ENCODE measurements at regions not wholly inside any gene's neighbourhood (a gene's known extent, or its start where the extent isn't known, plus 50 kb on each side); places are given as distances from the start of the nearest gene placed in this dataset.

DNA sequence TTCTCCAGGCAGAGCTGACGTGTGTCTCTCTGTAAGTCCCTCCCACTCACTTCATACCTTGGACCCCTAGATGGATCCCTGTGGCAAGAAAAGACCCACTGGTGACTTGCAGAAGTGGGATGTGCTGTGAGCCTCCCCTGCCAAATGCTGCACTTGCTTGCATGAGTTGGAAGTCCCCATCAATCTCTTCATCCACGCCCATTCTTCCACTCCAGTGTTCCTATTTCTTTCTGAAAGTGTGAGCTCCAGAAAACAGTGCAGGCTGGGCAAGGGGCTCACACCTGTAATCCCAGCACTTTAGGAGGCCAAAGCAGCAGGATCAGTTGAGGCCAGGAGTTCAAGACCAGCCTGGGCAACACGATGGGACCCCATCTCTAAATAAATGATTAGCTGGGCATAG is 254.1 kb upstream of the IRF2BP2 start:
- H3K4me3 ChIP-seq (ENCODE audit: low read length) = no peak overlapping the region
- DNase-seq (ENCODE audit: low read depth) = no peak
- no peak for TF ChIP-seq CTCF (conservative IDR thresholded peaks at IDR 0.05; ENCODE audit: low read length)

DNA sequence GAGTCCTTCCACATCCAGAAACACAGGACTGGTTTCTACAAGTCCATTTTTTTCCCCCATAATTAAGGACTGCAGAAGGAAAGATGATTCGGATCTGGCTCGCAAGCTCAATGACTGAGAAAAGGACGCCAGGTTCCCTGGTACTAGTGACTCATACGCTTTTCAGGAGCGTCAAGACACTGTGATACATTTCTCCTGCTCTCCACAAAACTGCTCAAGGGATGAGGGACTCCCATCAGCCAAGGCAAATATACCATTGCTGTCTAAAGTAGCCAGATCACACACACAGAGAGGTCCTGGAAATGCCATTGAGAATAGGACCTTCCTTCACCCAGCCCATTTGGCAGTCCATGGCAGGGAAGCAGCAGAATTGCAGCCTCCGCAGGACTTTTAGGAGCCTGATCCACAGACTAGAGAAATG is 253.6 kb upstream of the IRF2BP2 start:
- no peak for TF ChIP-seq CTCF (conservative IDR thresholded peaks at IDR 0.05; ENCODE audit: low read length)
- H3K4me3 ChIP-seq (ENCODE audit: low read length) = no peak overlapping the region
- DNase-seq (ENCODE audit: low read depth) = peak; percentile 66

GRCh38 chr1:234862944-234863515 is 253.1 kb upstream of the IRF2BP2 start:
- H3K4me3 ChIP-seq (ENCODE audit: low read length) = peak overlapping the region; percentile 12
- DNase-seq (ENCODE audit: low read depth) = peak; percentile 84
- no peak for TF ChIP-seq CTCF (conservative IDR thresholded peaks at IDR 0.05; ENCODE audit: low read length)

GRCh38 chr1:234862360-234862943 is 252.5 kb upstream of the IRF2BP2 start:
- no peak for TF ChIP-seq CTCF (conservative IDR thresholded peaks at IDR 0.05; ENCODE audit: low read length)
- DNase-seq (ENCODE audit: low read depth) = no peak

DNA sequence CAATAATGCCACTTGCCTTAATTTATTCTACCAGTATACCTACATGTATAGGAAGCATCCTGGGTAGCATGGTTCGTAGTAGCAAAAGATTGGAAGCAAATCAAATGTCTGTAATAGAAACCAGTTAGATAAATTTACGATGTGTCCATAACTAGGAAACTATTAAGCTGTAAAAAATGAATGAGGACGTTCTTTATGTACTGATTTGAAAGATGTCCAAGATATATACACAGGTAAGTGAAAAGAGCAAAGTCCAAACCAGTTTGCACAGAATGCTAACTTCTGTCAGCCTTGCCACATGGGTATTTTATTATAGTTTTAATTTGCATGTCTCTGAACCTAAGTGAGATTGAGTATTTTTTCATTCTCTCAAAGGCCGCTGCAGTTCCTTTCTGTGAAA is 251.8 kb upstream of the IRF2BP2 start:
- no peak for TF ChIP-seq CTCF (conservative IDR thresholded peaks at IDR 0.05; ENCODE audit: low read length)
- H3K4me3 ChIP-seq (ENCODE audit: low read length) = no peak overlapping the region
- no peak for DNase-seq (ENCODE audit: low read depth)

More at GRCh38 chr1:234862360-234862943, 252.5 kb upstream of the IRF2BP2 start:
- peak overlapping the region; percentile 12 for H3K4me3 ChIP-seq (ENCODE audit: low read length)

DNA sequence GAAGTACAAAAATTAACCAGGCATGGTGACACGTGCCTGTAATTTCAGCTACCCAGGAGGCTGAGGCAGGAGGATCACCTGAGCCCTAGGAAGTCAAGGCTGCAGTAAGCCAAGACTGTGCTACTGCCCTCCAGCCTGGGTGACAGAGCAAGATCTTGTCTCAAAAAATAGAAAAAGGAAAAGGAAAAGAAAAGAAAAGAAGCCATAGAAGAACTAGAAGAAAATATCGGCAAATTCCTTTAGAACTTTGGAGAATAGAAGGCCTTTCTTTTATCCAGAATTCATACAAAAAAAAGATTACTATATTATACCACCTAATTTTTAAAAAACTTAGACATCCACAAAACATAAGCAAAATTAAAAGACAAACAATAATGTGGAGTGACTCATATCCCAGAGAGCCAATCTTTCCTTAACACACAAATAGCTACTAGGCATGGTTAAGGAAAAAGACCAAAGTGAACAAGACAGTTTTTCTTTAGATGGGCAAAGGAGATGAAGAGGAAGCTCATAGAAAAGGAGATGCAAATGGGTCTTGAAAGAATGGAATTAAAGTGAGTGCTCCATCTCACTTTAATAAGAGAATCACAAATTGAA is 251.1 kb upstream of the IRF2BP2 start:
- H3K4me3 ChIP-seq (ENCODE audit: low read length) = no peak overlapping the region
- no peak for TF ChIP-seq CTCF (conservative IDR thresholded peaks at IDR 0.05; ENCODE audit: low read length)
- DNase-seq (ENCODE audit: low read depth) = no peak

DNA sequence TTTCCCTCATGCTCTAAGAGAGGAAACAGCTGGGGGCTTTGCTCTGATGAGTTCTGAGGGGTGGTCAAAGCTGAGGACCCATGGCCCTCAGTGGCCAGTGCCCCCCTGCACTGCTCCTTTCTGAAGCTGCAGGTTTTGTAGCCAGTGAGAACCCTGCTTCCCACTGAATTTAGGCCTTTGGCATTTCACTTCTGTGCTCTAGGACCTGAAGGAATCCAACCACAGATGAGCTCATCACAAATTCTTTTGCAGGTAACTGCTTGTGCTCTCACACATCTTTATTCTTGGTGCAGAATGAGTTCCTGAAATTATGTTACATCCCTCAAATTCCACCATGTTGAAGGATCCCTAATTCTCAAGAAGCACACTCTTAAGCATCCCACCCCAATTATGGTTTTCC is 248.7 kb upstream of the IRF2BP2 start:
- no peak for DNase-seq (ENCODE audit: low read depth)
- no peak for TF ChIP-seq CTCF (conservative IDR thresholded peaks at IDR 0.05; ENCODE audit: low read length)
- no peak overlapping the region for H3K4me3 ChIP-seq (ENCODE audit: low read length)
